ENCODE measurements at regions not wholly inside any gene's neighbourhood (a gene's known extent, or its start where the extent isn't known, plus 50 kb on each side); places are given as distances from the start of the nearest gene placed in this dataset.
A peak's percentile ranks its signal among the peaks of the same experiment; 100 is the strongest.

DNA sequence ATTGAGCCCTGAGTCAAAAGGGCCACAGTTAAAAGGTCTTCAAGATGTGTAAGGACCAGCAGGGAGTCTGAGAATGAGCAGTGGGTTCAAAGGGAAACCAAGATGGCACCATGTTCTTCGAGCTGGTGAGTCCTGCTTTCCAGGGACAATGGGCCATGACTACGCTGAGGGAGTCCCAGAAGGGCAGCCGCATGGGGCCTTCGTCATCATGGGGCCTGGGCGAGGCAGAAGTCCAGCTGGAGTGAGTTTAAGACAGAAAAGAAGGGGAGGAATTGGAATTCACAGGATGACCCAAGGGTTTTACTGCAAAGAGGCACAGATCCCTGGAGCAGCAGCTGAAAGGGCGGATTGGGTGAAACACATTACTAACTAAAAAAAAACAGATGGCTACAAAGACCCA is 340.8 kb upstream of the MYT1L start:
- DNase-seq (ENCODE audit: low spot score) = no peak

DNA sequence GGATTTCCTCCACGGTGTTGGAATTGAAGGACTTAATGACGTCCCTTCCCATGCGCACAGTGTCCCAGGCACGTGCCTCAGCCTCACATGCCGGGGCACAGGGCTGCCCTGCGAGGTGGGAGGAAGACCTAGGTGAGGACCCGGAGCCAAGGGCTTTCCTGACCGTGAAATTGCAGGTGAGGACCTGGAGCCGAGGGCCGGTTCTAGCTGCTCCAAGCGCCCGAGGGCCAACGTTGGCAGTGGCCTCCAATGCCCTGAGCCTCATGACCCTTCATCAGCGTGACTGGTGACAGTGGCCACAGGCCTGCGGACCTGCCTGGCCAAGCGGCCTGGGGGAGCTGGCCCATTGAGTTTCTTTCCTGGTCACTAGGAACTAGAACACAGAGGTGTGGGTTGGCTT is 338.2 kb upstream of the MYT1L start:
- no peak for DNase-seq (ENCODE audit: low spot score)

DNA sequence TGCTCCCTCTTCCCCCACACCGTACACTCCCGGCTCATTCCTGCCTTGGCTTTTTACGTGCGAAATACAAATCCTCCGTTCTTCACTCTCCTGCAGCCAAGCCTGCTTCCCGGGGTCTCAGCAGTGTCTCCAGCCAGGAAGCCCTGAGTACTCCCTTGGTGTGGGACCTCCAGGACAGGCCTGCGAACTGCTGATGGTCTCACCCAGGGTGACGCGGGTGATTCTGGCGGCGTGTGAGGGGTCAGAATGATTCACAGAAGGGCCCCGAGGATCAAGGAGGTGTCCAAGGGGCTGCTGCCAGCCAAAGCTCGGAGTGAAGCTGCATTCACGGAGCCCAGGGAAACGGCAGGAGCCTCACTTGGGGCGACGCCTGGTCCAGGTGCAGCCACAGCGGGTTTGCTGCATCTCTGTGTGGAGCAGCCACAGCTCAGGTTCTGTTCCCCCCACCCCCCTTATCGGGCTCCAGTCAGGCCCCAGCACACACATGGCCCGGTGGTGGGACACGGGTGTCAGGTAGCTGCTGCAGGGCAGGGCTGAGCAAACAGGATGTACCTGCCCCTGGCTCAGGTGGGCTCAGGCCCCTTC is 337.7 kb upstream of the MYT1L start:
- no peak for DNase-seq (ENCODE audit: low spot score)

DNA sequence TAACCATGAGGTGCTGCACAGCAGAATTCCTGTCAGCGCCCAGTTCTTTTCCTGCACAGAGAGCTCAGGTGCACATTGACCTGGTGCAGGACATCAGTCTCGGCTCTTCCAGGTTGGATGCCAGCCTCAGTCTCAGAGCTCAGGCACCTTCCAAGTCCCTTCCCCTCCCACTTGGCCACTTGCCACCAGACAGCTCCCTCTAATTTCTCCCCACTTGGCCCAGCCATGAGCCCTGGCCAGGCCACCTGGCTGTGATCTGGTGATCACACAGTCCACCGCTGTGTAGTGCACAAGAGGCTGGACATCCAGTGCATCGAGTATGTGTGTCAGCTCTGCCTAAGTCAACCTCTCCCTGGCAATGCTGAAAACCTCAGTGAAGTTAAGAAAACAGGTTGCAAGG is 336.6 kb upstream of the MYT1L start:
- DNase-seq (ENCODE audit: low spot score) = no peak

DNA sequence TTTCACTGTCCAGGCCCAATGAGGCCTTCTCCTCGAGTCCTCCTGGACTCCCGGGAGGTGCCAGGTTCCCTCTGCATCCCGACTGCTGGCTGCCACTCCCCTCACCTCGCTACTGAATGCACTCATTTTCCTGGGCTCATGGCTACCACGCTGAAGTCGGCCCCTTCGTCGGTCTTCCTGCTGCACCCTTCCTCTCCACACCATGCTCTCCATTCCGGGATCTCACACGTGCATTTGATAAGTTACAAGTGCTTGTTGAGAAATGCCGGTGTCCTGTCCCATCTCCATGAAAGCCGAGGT is 334.7 kb upstream of the MYT1L start:
- DNase-seq (ENCODE audit: low spot score) = no peak

DNA sequence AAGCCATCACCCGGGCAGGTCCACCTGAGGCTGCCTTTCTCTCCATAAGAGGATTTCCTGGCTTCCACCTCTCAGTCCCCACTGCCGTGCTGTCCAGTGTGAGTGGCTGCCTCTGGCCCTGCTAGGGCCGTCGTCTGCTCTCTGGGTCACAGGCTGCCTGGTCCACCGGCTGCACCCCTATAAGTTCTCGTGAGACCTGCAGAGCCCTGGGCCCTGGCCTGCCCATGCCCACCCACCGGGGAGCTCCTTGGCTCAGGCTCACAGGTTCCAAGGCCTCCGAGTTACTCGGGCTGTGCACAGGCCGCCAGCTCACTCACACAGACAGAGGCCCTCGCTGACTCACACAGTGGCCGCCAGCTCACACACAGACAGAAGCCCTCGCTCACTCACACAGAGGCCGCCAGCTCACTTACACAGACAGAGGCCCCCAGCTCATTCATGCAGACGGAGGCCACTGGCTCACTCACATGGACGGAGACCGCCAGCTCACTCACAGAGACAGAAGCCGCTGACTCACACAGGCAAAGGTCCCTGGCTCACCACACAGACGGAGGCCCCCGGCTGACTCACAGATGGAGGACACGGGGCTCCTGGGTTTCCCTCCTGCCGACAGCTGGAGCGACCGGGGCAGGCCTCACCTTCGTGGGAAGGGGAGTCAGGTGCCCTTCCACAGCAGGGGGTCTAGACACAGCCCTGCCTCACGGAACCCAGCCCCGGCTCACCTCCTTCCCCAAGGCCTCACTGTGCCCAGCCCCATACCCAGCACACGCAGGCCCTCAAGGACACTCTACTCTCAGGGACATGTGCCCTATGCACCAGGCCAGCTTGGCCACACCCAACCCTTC is 334.1 kb upstream of the MYT1L start:
- DNase-seq (ENCODE audit: low spot score) = peak; percentile 82

DNA sequence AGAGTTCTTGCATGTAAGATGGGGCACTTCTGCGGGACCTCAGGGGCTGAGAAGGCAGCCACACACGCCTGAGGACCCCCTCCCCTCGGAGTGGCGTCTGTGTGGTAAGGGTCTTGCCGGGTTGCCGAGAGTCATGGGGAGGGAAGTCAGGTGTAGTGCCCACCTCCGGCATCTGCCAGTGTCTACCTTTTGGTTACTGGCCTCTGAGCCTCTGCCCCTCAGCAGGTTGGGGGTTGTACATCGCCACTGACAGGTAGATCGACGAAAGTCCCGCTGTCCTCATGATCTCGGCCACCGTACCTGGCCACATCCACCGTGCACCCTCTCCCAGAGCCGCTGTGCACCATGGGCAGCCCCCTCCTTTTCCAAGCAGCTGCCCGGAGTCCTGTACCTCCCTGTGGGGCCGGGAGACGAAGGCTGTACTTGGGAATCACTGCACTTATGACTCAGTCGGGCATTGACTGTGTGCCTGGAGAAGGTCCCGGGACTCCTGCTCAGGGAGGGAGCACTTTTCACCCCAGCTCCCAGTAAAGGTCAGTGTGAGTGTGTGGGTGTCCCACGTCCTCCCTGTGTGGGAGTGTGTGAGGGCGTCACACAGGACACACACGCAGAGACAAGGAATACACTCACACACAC is 332.4 kb upstream of the MYT1L start:
- DNase-seq (ENCODE audit: low spot score) = peak; percentile 19

DNA sequence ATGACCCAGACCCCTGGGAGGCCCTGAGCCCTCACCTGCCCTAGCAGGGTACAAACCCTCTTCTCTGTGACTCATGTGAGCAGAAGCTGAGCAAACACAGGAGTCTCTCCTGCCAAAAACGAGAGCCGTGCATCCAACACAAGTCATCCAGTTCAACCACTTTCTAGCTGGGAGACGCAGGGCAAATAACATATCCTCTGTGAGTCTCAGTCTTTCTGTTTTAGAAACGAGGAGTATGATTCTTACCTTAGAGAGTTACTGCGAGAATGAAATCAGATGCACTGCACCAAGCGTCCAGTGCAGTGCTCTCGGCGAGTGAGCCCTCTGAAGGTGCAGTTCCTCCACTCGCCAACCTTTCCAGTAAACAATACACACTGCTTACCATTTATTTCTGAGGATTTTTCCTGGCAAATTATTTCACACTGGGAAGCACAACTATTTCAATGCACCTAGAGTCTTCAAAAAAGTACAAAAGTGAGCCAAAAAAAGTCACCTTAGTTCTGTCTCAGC is 331.8 kb upstream of the MYT1L start:
- DNase-seq (ENCODE audit: low spot score) = no peak

DNA sequence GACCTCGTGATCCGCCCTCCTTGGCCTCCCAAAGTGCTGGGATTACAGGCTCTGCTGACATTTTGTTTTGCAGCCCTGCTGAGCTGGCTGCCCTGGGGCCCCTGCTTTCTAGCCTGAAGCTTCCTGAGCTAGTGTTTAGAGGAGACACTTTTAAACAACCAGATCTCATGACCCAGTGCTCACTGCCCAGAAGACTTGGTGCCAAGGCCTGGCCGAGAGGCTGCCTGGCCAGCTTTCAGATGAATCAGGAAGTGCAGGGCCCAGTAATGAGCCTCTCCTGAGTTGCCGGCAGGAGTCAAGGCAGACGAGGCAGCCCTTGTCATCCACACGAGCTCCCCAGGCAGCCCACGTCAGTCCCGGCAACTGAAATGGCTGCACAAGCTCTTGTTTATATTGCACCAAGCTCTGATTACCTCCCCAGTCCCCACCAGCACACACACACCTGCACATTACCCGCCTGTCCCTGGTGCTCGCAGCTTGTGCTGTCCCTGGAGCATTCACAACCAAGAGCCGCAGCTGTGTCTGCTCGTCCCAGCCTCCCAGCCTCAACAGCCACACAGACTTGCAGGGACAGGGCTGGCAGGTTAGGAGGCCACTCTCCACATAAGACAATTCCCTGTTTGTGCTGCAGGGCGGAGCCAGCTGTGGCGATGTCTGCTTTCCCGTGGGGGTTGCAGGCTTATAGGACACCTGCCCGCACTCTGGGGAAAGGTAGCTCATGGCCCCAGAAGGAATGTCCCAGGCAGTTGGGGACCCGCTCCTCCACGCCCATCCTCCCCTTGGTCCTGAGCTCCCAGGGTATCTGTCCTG is 331.2 kb upstream of the MYT1L start:
- peak; percentile 26 for DNase-seq (ENCODE audit: low spot score)

DNA sequence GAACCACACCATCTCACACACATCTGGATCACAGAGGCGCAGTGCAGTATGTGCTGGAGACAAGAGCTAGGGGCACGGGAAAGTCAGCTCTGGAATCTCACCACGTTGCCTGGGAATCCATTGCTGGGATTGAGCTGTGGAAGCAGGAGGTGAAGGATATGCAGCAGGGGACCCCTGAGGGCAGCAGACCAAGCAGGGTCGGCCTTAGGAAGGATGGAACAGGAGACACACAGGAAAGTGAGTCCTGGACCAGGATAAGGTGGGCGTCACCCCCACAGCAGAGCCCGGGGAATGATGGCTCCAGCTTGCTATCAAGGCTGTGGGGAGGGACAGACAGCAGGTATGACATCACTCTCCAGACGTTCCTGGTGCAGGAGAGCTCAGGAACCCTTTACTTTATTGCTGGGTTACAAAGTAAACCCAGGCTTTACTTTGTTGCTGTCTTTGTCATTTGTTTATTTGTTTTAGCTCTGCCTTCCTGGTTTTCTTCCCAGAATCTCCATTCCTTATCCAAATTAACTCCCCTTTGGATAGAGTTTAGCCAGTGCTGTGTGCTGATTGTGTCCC is 329.8 kb upstream of the MYT1L start:
- no peak for DNase-seq (ENCODE audit: low spot score)

DNA sequence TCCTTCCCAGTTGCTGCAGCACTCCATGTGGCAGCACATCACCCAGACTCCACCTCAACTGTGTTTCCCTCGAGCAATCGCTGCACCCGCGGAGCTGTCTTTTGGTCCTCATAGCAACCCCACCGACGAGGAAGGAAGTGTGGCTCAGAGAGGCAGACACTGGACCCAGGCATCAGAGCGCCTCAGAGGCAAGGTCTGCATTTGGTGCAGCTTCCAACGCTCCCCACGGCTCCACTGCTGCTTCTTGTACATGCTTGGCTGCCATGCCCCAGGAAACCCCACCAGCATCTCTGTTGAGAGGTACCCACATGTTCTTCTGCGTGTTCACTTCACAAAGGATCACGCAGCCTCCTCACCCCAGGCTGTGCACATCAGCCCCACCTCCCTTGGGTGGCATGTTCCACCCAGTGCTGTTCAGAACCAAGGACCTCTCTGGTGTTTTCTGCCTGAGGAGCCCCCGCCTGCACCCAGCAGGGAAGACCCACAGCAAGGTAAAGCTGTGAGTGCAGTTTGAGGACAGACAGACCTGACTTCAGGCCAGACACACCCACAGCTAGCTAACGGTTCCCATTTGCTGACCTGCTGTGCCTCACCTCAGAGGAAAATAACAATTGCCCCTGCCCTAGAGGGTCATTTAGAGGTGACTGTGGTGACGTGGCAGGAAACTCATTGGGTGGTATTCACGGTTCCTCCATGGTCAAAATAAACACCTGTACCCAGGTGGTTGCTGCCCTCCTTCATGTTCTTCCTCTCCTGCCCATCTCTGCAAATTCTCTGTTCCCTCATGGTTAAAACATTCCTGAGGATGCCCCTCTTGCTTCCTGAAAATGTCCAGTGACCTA is 326.3 kb upstream of the MYT1L start:
- no peak for DNase-seq (ENCODE audit: low spot score)

DNA sequence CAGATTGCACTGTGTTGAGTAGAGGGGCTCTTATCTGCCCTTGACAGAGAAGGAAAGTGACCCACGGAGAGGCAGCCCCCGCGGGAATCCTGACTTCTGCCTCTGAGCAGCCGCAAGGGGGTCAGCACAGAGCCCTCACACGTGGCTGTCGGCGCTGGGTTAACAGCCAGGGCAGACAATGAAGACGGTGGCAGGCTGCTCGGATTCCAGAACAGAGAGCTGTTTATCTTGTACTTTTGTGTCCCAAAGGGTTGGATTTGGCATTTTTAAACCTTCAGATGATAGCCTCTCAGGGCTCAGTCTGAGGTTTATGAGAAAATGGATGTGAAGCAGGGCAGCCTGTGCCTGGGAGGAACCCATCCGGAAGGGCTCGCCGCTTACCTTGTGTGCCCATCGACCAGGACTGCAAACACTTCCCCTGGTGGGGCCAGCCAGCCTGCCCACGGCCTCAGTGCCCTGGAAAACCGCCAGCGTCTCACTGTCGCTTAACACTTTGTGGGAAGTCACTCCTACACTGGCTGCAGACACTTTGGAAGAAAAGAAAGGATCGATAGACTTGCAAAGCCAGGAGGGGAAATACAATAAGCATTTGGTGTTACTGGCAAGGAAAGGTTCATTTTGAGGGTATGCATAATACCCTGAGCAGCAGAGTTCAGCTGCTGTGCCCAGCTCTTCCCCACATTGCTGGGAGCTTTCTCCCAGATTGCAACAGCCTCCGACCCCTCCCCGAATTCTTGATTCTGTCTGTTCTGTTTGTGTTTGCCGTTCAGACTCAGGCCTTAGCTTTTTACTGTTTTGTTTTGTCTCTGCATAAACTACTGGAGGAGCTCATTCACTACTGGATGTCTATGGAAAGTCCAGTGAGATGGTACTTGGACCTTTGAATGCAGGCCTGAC is 325.3 kb upstream of the MYT1L start:
- no peak for DNase-seq (ENCODE audit: low spot score)

DNA sequence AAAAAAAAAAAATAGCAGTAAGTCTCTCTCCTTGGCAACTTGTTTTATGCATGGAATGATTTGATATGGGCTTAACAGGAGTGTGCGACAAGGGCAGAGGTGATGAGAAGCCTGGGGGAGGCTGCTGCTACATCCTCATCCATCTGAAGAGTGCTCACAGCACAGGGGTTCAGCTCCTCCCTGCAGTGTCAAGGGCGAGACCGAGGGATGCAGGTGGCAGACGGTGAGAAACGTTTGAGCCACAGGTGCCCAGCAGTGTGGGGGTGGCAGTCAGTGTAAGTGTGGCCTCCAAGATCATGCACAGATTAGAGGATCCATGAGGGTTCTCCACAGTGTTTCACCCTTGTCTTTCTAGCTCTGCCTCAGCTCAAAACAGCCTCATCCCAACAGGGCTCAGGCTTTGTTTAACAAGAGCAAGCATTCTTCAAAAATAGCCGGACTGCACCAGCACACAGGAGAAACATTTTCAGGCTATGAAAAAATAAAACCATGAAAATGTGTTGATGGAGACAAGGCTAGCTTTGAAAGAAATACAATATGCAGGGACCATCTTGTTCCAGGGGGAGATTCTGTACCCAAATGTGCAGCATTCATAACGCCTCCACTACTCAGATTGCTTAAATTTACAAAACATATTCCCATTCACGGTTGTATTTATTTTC is 324.5 kb upstream of the MYT1L start:
- no peak for DNase-seq (ENCODE audit: low spot score)

DNA sequence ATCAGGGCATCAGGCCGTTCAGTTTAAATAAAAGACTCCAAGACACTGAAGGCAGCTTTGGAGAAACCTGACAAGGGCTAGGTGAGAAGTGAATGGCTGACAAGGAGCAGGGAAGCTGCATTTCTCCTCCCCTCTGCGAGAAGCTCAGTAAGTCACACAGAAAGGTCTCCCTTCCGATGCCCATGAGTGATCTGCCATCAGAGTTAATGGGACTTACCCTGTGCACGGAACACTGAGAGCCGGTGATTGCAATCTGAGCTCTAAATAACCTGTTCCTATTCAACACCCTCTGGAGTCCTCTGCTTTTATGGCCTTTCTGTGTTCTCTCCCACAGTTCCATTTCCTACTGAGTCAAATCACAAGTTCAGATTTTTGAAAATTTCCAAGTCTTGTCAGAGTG is 322.2 kb upstream of the MYT1L start:
- no peak for DNase-seq (ENCODE audit: low spot score)

DNA sequence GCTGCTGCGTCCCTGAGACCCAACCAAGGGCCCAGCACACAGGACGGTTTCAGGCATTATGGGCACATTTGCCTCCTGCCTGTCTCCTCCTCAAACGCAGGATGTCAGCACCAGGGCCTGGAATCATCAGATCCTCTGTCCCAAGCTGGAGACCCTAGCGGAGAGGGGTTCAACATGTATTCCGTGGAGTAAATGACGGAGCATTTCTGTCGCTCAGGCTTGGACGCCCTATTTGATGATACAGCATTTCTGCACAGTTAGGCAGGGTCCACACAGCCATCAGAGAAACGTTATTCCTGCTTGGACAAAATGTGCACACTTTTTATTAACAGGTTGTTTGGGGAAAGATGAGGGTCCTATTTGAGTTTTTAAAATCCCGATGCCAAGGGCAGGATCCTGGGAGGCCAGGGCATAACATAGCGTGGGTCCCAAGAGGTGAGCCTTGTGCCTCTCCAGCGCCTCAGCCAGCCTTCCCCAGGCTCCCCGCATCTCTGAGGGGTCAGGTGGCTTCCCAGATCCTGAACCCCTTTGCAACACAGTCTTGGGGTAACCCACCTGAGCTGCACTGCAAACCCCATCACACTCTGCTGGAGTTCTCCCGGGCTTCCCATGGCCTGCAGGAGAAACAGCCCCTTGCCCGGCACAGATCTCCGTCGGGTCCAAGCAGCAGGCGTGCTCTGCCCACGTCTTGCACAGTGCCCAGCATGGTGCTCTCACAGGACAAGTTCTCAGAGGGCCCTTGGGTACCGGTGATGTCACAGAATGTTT is 319.7 kb upstream of the MYT1L start:
- no peak for DNase-seq (ENCODE audit: low spot score)

DNA sequence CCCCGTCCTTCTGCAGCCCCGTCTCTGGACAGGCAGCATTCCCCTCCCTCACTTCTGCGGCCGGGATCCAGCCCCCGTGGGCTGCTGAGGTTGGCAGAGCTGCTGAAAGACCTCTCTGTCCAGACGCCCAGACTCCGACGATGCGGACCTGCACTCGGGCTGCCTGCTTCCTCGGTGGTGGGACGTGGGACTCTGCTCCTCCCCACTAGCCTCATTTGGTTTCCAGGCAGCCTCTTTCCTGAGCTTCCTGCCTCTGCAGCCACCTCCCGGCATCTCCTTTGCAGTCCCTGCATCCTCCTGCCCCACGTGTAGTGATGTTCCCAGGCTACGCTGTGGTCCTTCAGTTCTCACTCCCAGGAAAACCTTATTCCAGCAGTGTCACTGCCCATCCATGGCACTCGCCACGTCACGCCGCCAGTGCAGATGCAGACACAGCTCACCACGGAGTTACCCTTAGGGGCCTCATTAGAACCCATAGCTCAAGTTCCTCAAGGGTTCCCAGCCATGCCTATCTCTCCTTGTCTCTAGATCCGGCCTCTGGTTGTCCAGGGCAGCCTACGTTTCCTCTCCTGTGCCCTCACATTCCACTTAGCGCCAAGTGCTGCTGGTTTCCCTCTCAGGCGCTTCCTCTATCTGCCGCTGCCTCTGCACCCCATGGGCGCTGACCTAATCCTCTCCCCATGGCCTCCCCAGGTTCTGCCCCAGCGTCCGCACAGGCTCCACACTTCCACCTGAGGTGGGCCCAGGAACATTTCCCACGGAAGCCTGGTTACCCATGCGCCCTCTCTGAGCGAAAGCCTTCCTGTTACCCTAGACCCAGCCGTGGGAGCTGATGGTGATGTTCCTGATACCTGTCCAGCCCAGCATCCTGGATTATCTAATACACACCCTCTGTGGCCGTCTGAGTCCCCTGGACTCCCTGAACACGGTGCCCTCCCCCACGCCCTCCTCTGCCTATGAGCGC is 318.3 kb upstream of the MYT1L start:
- no peak for DNase-seq (ENCODE audit: low spot score)

DNA sequence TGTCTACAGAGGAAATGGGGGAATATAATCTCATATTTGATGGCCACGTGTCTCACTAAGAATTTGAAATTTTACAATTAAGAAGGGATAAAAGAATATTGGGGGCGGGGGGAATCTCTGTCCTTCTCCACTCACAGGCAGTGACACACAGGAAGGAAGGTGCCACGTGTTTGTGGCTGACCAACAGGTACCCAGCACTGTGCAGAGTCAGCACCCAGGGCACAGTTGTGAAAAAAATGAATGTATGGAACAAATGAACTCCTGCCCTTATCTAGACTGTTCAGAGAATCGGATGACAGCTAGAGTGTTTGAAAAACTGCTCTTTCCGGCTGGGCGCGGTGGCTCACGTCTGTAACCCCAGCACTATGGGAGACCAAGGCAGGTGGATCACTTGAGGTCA is 317.0 kb upstream of the MYT1L start:
- no peak for DNase-seq (ENCODE audit: low spot score)
